K562 (cell line): ENCODE measurements at regions not wholly inside any gene's neighbourhood (a gene's known extent, or its start where the extent isn't known, plus 50 kb on each side); places are given as distances from the start of the nearest gene placed in this dataset.

ENCODE experiments used
- ATAC-seq: fragments of 200-7000 bp; cut with Tn5 transposase; 3 replicates; pipeline ENCODE4 v1.9.1; 2020; ENCODE audit warnings: moderate library complexity
- BruUV-seq: library from RNA; stranded (reverse); fragments of 400-500 nt; replicated peaks from 2 replicates; lab custom pipeline; 2021; lab: Mats Ljungman, UMichigan
- CTCF ChIA-PET: fragments of 300-600 bp; formaldehyde crosslinking; extraction: SDS; loops from one replicate; lab custom pipeline; 2021; ENCODE audit warnings: low intra/inter-chr PET ratio; lab: Yijun Ruan, JAX
- POLR2A ChIA-PET: fragments of 300-600, 350-650 bp; sonication (Branson Sonifier 250); formaldehyde crosslinking; extraction: SDS; loops from one replicate; lab custom pipeline; 2021; ENCODE audit warnings: antibody characterized with exemption, inconsistent platforms; lab: Yijun Ruan, JAX
- DNase-seq, 4 experiments: peaks; one replicate each; pipeline versions ENCODE4 v3.0.0 to v3.0.0-alpha.2; 2011 to 2018; ENCODE audit warnings: low spot score in 3 of 4, mixed read lengths in 3 of 4; ENCODE audit errors: extremely low read depth in 1 of 4
- FAIRE-seq: peaks from 2 replicates; lab custom pipeline; 2011; peaks lifted over from hg19 to GRCh38; lab: Jason Lieb, UNC
- H2AFZ ChIP-seq: 2 replicates; pipeline ENCODE4 v1.6.0; 2011; ENCODE audit warnings: low read depth, low read length, control low read depth, inconsistent platforms
- H3K27ac ChIP-seq: fragments of 200-600 bp; 3 replicates; pipeline ENCODE4 v1.8.0; 2011; ENCODE audit warnings: low read depth, mild to moderate bottlenecking, control low read depth, inconsistent platforms, low read length, moderate library complexity, mixed read lengths; ENCODE audit errors: extremely low read depth
- H3K27me3 ChIP-seq, 2 experiments: fragments of 300-600 bp in 1 of 2; 2 replicates in 1 of 2; 3 replicates in 1 of 2; pipeline versions ENCODE4 v1.6.0 to v1.8.0; 2011; ENCODE audit warnings: inconsistent platforms in 2 of 2, low read length in 2 of 2, mild to moderate bottlenecking in 1 of 2, mixed read lengths in 1 of 2, moderate library complexity in 1 of 2; ENCODE audit not compliant: control insufficient read depth in 2 of 2, insufficient read depth in 2 of 2
- H3K36me3 ChIP-seq: fragments of 300-600 bp; 3 replicates; pipeline ENCODE4 v1.8.0; 2011; ENCODE audit warnings: mild to moderate bottlenecking, low read length, inconsistent platforms; ENCODE audit not compliant: control insufficient read depth, insufficient read depth
- H3K4me1 ChIP-seq, 2 experiments: fragments of 200-600 bp in 1 of 2; replicated peaks in 1 of 2; 2 replicates in 1 of 2; 3 replicates in 1 of 2; pipeline versions ENCODE4 v1.5.1 to v1.8.0; 2011; ENCODE audit warnings: inconsistent platforms in 2 of 2, low read length in 2 of 2, mild to moderate bottlenecking in 1 of 2, mixed read lengths in 1 of 2, moderate library complexity in 1 of 2; ENCODE audit not compliant: control insufficient read depth in 2 of 2, insufficient read depth in 2 of 2
- H3K4me2 ChIP-seq: 2 replicates; pipeline ENCODE4 v1.6.1; 2011; ENCODE audit warnings: low read length, control low read depth, inconsistent platforms, mixed read lengths; ENCODE audit not compliant: insufficient read depth
- H3K4me3 ChIP-seq: fragments of 200-600 bp; sonication (generic), shearing (Covaris generic); 2 replicates; pipeline ENCODE4 v1.5.1; 2016; ENCODE audit warnings: control low read depth, inconsistent platforms
- H3K79me2 ChIP-seq: fragments of 200-600 bp; 3 replicates; pipeline ENCODE4 v1.8.0; 2011; ENCODE audit warnings: low read length, inconsistent platforms; ENCODE audit not compliant: control insufficient read depth, insufficient read depth
- H3K9ac ChIP-seq, 2 experiments: 2 replicates each; pipeline versions ENCODE4 v1.6.0 to v1.6.1; 2011; ENCODE audit warnings: low read depth in 2 of 2, low read length in 2 of 2, control low read depth in 1 of 2, inconsistent platforms in 1 of 2, mild to moderate bottlenecking in 1 of 2, mixed read lengths in 1 of 2; ENCODE audit not compliant: insufficient read depth in 1 of 2
- H3K9me1 ChIP-seq: one replicate; pipeline ENCODE4 v1.6.0; 2011; ENCODE audit warnings: inconsistent platforms, mild to moderate bottlenecking, low read length, moderate library complexity; ENCODE audit not compliant: control insufficient read depth, insufficient read depth
- H3K9me3 ChIP-seq: replicated peaks from 2 replicates; pipeline ENCODE4 v1.5.1; 2011; ENCODE audit warnings: low read depth, low read length, inconsistent platforms; ENCODE audit not compliant: control insufficient read depth, insufficient read depth
- H4K20me1 ChIP-seq: replicated peaks from 2 replicates; pipeline ENCODE4 v1.6.1; 2011; ENCODE audit warnings: low read length, inconsistent platforms, mixed read lengths; ENCODE audit not compliant: control insufficient read depth, insufficient read depth
- ELF4 ChIP-seq: fragments of 450-650 bp; formaldehyde crosslinking; IDR thresholded peaks from 2 replicates; pipeline ENCODE4 v1.4.0; 2022; ENCODE audit warnings: missing genetic modification characterization
- HNRNPUL1 ChIP-seq: fragments of 200-400 bp; formaldehyde crosslinking; IDR thresholded peaks from 2 replicates; pipeline ENCODE4 v1.6.1; 2017; ENCODE audit warnings: low read length
- MAFK ChIP-seq: IDR thresholded peaks from 2 replicates; pipeline ENCODE4 v1.6.1; 2011; ENCODE audit warnings: low read length, improper control_type of control experiment
- NELFE ChIP-seq: IDR thresholded peaks from 2 replicates; pipeline ENCODE4 v1.6.1; 2011; ENCODE audit warnings: mild to moderate bottlenecking; ENCODE audit not compliant: insufficient read depth, insufficient read length
- SMARCA4 ChIP-seq: fragments of 450-650 bp; IDR thresholded peaks from 2 replicates; pipeline ENCODE4 v1.6.1; 2016
- SRSF9 ChIP-seq: fragments of 200-400 bp; formaldehyde crosslinking; IDR thresholded peaks from 2 replicates; pipeline ENCODE4 v1.6.1; 2017; ENCODE audit warnings: low read depth, low read length, borderline replicate concordance
- ZNF780A ChIP-seq: fragments of 250-450 bp; sonication (Bioruptor Pico); IDR thresholded peaks from 2 replicates; pipeline ENCODE4 v1.5.0; 2021; ENCODE audit warnings: mild to moderate bottlenecking
- WGBS: fragments of 100-300 bp; shearing (Covaris generic); methylation state at CpG from one replicate; pipeline ENCODE4 v1.1.6; 2016; ENCODE audit warnings: low coverage, mixed read lengths; ENCODE audit not compliant: insufficient coverage; ENCODE audit errors: missing lambda C conversion rate; 5-methylcytosine and 5-hydroxymethylcytosine counted together
- in situ Hi-C: fragments of 300-500 bp; cut with MboI; formaldehyde crosslinking; loops from 4 replicates; pipeline ENCODE4 v1.15.0; 2018; ENCODE audit warnings: inconsistent platforms, mixed read lengths
- intact Hi-C: fragments of 100-400 bp; cut with micrococcal nuclease; formaldehyde crosslinking; loops from 2 replicates; pipeline ENCODE4 v1.14.2; 2022
- TF ChIP-seq, protein P1 (sequence below): fragments of 450-650 bp; formaldehyde crosslinking; IDR thresholded peaks from 2 replicates; pipeline ENCODE4 v1.4.0; 2022; ENCODE audit warnings: mild to moderate bottlenecking, moderate library complexity
- TF ChIP-seq, protein P2 (sequence below): fragments of 250-450 bp; sonication (Bioruptor Pico); IDR thresholded peaks from 2 replicates; pipeline ENCODE4 v1.5.0; 2020; ENCODE audit warnings: mild to moderate bottlenecking, borderline replicate concordance

DNA sequence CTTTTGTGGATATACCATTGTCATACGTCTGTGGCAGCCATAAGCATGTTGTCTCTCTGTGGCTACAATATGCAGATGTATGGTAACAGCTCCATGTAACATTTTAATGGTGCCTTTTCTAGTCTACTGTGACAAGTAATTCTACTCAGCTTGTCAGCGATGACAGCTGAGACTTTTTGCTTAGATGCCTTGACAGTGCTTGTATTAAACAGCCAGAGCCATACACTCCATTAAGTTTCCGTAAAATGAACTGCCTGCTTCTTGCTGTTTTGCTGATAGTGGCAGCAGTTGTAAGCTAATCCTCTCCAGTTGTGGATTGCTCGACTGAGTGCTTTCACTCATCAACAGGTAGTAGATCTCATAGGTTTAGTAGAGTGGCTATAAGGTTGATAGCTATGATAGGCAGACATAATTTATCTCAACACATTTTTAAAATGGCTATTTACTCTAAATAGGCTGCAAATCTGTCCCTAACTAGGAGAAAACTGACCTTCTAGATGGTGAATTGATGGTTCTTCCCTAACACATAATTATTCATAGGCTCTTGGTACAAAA is 260.2 kb upstream of the NAALADL2 start:
- CTCF ChIA-PET, result no interaction called here
- no TSS peak for BruUV-seq

More for the DNA sequence above, 260.2 kb upstream of the NAALADL2 start:
- DNase-seq (no peak), ATAC-seq (no peak)
- in situ Hi-C loops, result no loop called here
- Histone ChIP-seq H3K27me3 (no peaks in the 10 kb centered on the region), H3K9me1 (no peaks in the 10 kb centered on the region), H3K79me2 (no peaks in the 10 kb centered on the region), H2AFZ (no peak overlapping the region), H3K4me3 (no peak overlapping the region), H3K27ac (no peak overlapping the region), H3K36me3 (no peaks in the 10 kb centered on the region), H3K9ac (no peak overlapping the region), H4K20me1 (no peaks in the 10 kb centered on the region), H3K4me2 (no peak overlapping the region), H3K9me3 (no peaks in the 10 kb centered on the region; the same call in 1 of the 2 replicates)
- 0% methylated on average over 4 of the region's 4 CpGs for WGBS
- intact Hi-C loops, result no loop called here
- POLR2A ChIA-PET, result no interaction called here
- TF ChIP-seq MAFK (no peak), ELF4 (CRISPR knock-in tag) (no peak), ZNF780A (no peak), NELFE (no peak), SRSF9 (no peak), SMARCA4 (no peak), HNRNPUL1 (no peak)
- TF ChIP-seq, protein P1, sequence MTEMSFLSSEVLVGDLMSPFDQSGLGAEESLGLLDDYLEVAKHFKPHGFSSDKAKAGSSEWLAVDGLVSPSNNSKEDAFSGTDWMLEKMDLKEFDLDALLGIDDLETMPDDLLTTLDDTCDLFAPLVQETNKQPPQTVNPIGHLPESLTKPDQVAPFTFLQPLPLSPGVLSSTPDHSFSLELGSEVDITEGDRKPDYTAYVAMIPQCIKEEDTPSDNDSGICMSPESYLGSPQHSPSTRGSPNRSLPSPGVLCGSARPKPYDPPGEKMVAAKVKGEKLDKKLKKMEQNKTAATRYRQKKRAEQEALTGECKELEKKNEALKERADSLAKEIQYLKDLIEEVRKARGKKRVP (CRISPR knock-in tag), result no peak
- TF ChIP-seq, protein P2, sequence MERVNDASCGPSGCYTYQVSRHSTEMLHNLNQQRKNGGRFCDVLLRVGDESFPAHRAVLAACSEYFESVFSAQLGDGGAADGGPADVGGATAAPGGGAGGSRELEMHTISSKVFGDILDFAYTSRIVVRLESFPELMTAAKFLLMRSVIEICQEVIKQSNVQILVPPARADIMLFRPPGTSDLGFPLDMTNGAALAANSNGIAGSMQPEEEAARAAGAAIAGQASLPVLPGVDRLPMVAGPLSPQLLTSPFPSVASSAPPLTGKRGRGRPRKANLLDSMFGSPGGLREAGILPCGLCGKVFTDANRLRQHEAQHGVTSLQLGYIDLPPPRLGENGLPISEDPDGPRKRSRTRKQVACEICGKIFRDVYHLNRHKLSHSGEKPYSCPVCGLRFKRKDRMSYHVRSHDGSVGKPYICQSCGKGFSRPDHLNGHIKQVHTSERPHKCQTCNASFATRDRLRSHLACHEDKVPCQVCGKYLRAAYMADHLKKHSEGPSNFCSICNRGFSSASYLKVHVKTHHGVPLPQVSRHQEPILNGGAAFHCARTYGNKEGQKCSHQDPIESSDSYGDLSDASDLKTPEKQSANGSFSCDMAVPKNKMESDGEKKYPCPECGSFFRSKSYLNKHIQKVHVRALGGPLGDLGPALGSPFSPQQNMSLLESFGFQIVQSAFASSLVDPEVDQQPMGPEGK (CRISPR knock-in tag), result no peak
- TF ChIP-seq, all 486 proteins: peak for 0
- no peaks in the 10 kb centered on the region for H3K4me1 ChIP-seq
- FAIRE-seq, result no peak
